KMS-11 (cell line): ENCODE measurements at regions not wholly inside any gene's neighbourhood (a gene's known extent, or its start where the extent isn't known, plus 50 kb on each side); places are given as distances from the start of the nearest gene placed in this dataset.

ENCODE experiments used
- H2AFZ ChIP-seq: fragments of 200-600 bp; sonication (generic); 2 replicates; pipeline ENCODE4 v1.6.1; 2016; ENCODE audit warnings: antibody characterized with exemption, mixed run types, low read depth
- H3K27ac ChIP-seq: fragments of 200-600 bp; sonication (generic); 2 replicates; pipeline ENCODE4 v1.6.1; 2016; ENCODE audit warnings: mild to moderate bottlenecking, mixed run types
- H3K27me3 ChIP-seq: fragments of 200-600 bp; sonication (generic); 2 replicates; pipeline ENCODE4 v1.6.1; 2017; ENCODE audit warnings: mild to moderate bottlenecking, low read depth, mixed run types, moderate library complexity; ENCODE audit not compliant: insufficient read depth
- H3K36me3 ChIP-seq: fragments of 200-600 bp; sonication (generic); 2 replicates; pipeline ENCODE4 v1.6.1; 2017; ENCODE audit warnings: mild to moderate bottlenecking, mixed run types; ENCODE audit not compliant: insufficient read depth
- H3K4me1 ChIP-seq: fragments of 200-600 bp; sonication (generic); 2 replicates; pipeline ENCODE4 v1.6.1; 2016; ENCODE audit warnings: mild to moderate bottlenecking, low read depth, mixed run types; ENCODE audit not compliant: poor library complexity, severe bottlenecking
- H3K4me2 ChIP-seq: fragments of 200-600 bp; sonication (generic); 2 replicates; pipeline ENCODE4 v1.7.0; 2016; ENCODE audit warnings: mild to moderate bottlenecking, mixed run types
- H3K4me3 ChIP-seq: fragments of 200-600 bp; sonication (generic); IDR thresholded peaks from 2 replicates; pipeline ENCODE4 v1.6.1; 2017; ENCODE audit warnings: low read depth, low read length, mixed read lengths; ENCODE audit not compliant: insufficient read depth
- H3K79me2 ChIP-seq: fragments of 200-600 bp; sonication (generic); 2 replicates; pipeline ENCODE4 v1.6.1; 2016; ENCODE audit warnings: low read depth, mixed run types; ENCODE audit not compliant: insufficient read depth
- H3K9ac ChIP-seq: fragments of 200-600 bp; sonication (generic); 2 replicates; pipeline ENCODE4 v1.6.1; 2016; ENCODE audit warnings: mild to moderate bottlenecking, mixed run types
- H4K20me1 ChIP-seq: fragments of 200-600 bp; sonication (generic); 2 replicates; pipeline ENCODE4 v1.6.1; 2016; ENCODE audit warnings: mild to moderate bottlenecking, mixed run types; ENCODE audit not compliant: insufficient read depth
- CTCF ChIP-seq: fragments of 200-600 bp; sonication (generic); conservative IDR thresholded peaks from 2 replicates; pipeline ENCODE4 v1.6.1; 2017; ENCODE audit warnings: low read depth, mild to moderate bottlenecking, antibody characterized with exemption, low read length, moderate library complexity, mixed read lengths

GRCh38 chr2:17191223-17191622 lies 327.0 kb downstream of the RAD51AP2 start:
- H3K4me2 ChIP-seq: no peak overlapping the region
- H3K9ac ChIP-seq: no peak overlapping the region
- H3K27me3 ChIP-seq: no peaks in the 10 kb centered on the region
- no peak for TF ChIP-seq CTCF
- H3K79me2 ChIP-seq: no peaks in the 10 kb centered on the region
- H3K4me3 ChIP-seq: no peak overlapping the region
- H3K36me3 ChIP-seq: no peaks in the 10 kb centered on the region
- H3K4me1 ChIP-seq: no peaks in the 10 kb centered on the region
- no peak overlapping the region for H3K27ac ChIP-seq
- H4K20me1 ChIP-seq: no peaks in the 10 kb centered on the region
- no peak overlapping the region for H2AFZ ChIP-seq

GRCh38 chr2:17190527-17190926 lies 327.7 kb downstream of the RAD51AP2 start:
- Histone ChIP-seq H3K9ac (no peak overlapping the region), H3K27ac (no peak overlapping the region), H3K4me1 (no peaks in the 10 kb centered on the region), H4K20me1 (no peaks in the 10 kb centered on the region), H3K4me2 (no peak overlapping the region), H3K4me3 (no peak overlapping the region), H2AFZ (no peak overlapping the region), H3K27me3 (no peaks in the 10 kb centered on the region), H3K36me3 (no peaks in the 10 kb centered on the region), H3K79me2 (no peaks in the 10 kb centered on the region)
- TF ChIP-seq CTCF: no peak

GRCh38 chr2:17188721-17189120 lies 329.5 kb downstream of the RAD51AP2 start:
- no peak overlapping the region for H3K27ac ChIP-seq
- H3K4me1 ChIP-seq: no peaks in the 10 kb centered on the region
- no peaks in the 10 kb centered on the region for H4K20me1 ChIP-seq
- H3K9ac ChIP-seq: no peak overlapping the region
- H3K4me3 ChIP-seq: no peak overlapping the region
- H3K27me3 ChIP-seq: no peaks in the 10 kb centered on the region
- no peak overlapping the region for H3K4me2 ChIP-seq
- TF ChIP-seq CTCF: no peak
- H2AFZ ChIP-seq: no peak overlapping the region
- H3K36me3 ChIP-seq: no peaks in the 10 kb centered on the region
- H3K79me2 ChIP-seq: no peaks in the 10 kb centered on the region

- Histone ChIP-seq H2AFZ (no peak overlapping the region), H3K36me3 (no peaks in the 10 kb centered on the region), H4K20me1 (no peaks in the 10 kb centered on the region), H3K4me2 (no peak overlapping the region), H3K9ac (no peak overlapping the region), H3K4me3 (no peak overlapping the region), H3K27ac (no peak overlapping the region), H3K79me2 (no peaks in the 10 kb centered on the region), H3K27me3 (no peaks in the 10 kb centered on the region), H3K4me1 (no peaks in the 10 kb centered on the region)
- no peak for TF ChIP-seq CTCF
Observed at GRCh38 chr2:17184512-17184911, 333.7 kb downstream of the RAD51AP2 start.

GRCh38 chr2:17182399-17182798 lies 335.8 kb downstream of the RAD51AP2 start:
- Histone ChIP-seq H3K27ac (no peak overlapping the region), H3K4me2 (no peak overlapping the region), H3K27me3 (no peaks in the 10 kb centered on the region), H3K4me3 (no peak overlapping the region), H3K9ac (no peak overlapping the region), H2AFZ (no peak overlapping the region), H3K36me3 (no peaks in the 10 kb centered on the region), H4K20me1 (no peaks in the 10 kb centered on the region), H3K79me2 (no peaks in the 10 kb centered on the region), H3K4me1 (no peaks in the 10 kb centered on the region)
- no peak for TF ChIP-seq CTCF
